Kidney capillary endothelial cell (primary cell): ENCODE measurements at regions not wholly inside any gene's neighbourhood (a gene's known extent, or its start where the extent isn't known, plus 50 kb on each side); places are given as distances from the start of the nearest gene placed in this dataset.

Experiments
- DNase-seq: peaks from one replicate; pipeline ENCODE4 v3.0.0-alpha.2; 2018; ENCODE audit warnings: low spot score

DNA sequence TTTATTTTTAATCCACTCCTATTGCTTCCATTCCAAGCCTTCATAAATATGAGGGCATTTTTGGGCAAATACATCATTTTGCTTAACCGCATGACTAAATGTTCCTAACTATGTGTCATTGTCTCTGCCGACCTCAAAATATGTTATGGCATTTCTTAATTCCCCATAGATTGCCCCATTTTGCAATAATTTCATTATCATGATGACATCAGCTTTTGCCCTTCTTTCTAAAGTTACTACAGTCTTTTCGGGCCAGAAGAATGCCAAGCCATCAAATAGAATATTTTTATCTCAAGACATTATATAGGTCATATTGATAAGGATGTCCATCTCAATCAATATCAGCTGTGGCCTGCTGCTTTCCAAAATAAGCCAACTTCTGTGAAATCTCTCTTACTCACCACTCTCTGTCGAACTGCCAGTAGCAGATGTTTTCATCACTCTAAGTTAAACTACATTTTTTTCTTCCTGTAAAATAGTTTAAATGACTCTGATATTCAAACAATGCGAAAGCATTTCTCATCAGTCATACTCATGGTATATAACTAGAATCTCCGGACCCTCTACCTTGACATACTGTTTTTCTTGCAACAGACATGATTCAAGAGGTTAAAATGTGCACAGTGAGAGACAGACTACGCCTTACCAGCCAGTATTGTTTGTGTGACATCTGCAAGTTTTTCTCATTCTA is 1254.6 kb upstream of the CELF2 start:
- no peak for DNase-seq

DNA sequence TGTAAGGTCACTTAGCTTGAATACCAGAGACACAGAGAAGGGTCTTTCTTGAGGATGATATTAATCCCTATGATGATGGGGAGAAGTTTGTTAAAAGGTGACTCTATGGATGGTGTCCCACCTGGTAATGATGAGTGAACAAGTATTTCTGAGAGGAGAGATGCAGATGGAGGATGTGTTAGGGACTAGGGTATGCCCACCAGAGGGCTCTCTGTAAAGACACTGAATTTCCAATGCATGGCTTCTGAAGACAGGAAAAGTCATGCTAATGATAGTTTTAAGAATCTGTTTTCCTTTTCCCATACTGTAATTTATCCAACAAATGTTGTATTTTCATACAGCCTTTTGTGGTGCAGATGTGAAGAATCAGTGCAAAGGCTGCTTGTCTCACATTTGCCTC is 1250.9 kb upstream of the CELF2 start:
- DNase-seq, result no peak

DNA sequence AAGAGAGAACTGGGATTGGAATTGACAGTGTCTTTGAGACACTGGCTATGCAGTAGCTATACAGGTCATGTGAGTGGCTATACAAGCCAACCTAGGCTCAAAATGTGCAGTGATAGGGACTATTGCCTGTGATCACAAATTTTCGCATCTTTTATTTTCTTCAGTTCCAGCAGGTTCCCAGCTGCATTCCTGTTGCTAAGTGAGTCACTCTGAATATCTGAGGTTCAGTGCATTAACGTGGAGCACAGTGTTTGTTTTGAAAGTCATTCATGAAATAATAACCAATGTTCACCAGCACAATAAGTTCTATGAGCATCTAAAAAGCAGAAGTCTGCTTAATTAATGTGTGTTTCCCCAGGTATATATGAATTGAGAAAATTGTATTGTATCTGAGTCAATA is 1236.0 kb upstream of the CELF2 start:
- DNase-seq, result no peak

DNA sequence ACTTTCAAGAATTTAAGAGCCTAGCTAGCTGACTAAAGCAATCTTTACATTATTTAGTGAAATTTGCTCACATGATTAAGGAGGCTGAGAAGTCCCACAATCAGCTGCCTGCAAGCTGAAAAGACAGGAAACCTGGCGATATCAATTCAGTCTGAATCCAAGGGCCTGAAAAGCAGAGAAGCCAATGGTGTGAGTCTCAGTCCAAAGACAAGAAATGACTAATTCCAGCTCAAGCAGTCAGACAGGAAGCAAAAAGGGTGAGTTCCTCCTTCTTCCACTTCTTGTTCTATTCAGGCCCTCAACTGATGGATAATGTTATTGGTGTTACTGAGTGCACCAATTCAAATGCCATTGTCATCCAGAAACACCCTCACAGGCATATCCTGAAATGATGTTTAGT is 1231.6 kb upstream of the CELF2 start:
- no peak for DNase-seq

DNA sequence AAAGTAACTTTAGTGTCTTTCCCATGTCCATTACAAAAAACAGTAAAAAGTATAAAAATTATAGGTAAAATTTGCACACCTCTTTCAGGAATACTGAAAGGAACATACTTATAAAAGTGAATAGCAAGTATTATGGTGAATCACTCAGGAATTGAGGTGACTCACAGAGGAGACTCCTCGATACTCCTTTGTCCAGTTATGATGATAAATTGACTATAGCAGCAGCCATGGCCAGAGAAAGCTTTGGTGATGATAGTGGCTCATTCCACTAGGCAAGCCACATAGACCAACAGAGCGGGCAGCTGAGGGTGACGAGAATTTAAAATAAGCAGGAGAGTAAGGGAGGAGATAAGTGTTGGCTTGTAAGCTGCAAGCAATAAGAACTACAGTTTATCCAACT is 1231.1 kb upstream of the CELF2 start:
- no peak for DNase-seq

DNA sequence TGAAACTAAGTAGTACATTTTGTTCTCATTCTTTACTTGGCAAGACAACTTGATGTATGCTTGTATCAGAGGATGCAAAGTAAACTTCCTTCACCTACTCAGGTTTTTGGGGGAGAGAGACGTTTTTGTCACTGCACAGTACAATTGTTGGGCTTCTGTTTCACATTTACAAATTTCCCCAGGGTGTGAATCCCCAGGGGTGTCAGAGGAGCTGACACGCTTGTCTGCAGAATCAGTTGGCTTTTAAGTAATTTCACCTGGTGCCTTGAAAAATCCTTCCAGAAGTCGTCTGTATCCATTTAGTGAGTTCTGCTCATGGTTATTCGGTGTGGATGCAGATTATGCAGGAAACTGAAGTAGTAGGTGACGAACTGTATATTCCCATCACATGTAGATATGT is 1227.7 kb upstream of the CELF2 start:
- DNase-seq, result no peak

DNA sequence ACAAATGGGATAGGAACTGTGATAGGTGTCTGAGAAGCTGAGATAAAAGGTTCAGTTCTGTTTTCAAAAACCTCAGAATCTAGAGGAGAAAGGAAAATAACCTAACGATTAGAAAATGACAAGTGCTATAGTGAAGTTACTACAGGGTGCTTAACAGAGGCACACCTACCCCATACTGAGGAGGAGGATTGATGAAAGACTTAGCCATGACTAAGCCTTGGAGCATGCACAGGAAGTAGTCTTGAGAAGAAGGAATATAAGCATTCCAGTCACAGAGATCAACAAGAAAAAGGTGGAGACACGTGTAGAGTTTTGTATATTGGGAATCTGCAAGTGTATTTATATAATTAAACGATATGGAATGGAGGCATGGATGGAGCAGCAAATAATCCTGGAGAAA is 1225.5 kb upstream of the CELF2 start:
- DNase-seq, result no peak

DNA sequence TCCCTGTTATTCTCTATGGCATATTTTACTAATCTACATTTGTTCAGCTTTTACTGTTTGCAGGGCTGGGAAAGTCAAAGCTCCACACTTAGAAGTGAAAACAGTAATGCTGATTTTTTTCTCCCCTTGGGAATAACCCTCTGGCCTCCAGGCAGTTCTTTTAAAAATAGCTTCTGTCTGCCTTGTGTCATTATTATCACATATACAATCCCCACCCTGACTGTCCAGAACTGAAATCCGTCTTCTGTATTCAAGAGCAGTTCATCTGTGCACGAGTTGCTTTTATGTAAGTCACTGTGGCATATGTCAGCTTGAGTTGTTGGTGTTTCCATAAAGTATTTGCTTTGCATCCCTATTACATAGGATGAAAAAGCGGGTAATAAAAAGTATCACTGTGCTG is 1221.1 kb upstream of the CELF2 start:
- DNase-seq, result no peak

DNA sequence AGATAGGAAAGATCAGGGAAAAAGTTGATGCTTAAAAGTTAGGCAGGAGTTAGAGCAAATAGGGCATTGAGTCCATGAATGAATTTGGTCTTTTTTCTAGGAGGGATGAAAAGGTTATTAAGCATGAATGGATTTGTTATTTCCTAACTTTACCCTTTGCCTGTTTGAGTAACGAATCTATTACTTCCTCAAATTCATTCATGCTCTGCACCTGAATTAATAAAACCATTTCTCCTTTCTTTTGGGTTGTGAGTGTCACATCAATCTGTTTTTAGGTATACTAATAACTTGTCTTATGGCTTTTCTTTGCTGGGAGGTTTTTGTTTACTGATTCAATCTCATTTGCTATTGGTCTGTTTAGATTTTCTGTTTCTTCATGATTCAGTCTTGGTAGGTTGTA is 1217.7 kb upstream of the CELF2 start:
- DNase-seq, result no peak

DNA sequence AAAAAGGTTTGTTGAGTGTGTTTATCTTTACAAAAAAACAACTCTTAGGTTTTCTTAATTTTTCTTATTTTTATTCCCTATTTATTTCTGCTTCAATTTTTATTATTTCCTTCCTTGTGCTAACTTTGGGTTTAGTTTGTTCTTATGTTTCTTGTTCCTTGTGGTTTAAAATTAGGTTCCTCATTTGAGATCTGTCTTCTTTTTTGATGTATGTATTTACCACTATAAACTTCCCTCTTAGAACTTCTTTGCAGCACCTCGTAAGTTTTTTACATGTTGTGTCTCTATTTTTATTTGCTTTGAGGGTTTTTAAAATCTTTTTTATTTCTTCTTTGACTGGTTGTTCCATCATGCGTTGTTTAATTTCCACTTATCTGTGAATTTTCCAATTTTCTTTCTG is 1217.1 kb upstream of the CELF2 start:
- no peak for DNase-seq

DNA sequence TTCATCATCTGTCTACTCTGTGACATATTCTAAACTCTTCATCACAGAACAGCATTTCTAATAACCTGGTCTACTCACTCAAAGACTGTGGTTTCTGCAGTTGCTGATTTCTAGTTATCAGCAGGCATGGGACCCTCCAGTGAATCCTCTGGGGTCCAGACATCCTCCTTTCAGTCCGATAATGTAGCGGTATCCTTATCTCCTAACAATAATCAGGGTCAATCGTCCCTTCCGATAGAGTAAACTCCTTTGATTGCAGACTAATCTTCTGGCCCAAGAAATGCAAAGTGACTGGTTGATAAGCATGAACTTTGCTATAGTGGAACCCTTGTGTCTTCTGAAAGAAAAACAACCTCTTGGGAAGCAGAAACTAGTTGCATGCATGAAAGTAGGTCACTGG is 1209.8 kb upstream of the CELF2 start:
- DNase-seq, result no peak

DNA sequence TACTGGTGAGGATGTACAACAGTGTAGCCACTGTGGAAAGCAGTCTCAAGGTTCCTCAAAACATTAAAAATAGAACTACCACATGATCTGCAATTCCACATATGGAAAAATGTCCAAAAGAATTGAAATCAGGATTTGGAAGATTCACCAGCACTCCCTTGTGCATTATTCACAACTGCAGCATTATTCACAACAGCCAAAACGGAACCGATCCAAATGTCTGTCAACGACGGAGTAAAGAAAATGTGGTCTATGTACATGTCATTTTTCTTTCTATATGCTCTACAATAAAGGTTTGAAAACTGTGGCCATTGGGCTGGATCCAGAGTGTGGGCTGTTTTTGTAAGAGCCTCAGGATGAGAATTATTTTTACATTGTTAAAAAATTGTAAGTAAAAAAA is 1206.1 kb upstream of the CELF2 start:
- no peak for DNase-seq

DNA sequence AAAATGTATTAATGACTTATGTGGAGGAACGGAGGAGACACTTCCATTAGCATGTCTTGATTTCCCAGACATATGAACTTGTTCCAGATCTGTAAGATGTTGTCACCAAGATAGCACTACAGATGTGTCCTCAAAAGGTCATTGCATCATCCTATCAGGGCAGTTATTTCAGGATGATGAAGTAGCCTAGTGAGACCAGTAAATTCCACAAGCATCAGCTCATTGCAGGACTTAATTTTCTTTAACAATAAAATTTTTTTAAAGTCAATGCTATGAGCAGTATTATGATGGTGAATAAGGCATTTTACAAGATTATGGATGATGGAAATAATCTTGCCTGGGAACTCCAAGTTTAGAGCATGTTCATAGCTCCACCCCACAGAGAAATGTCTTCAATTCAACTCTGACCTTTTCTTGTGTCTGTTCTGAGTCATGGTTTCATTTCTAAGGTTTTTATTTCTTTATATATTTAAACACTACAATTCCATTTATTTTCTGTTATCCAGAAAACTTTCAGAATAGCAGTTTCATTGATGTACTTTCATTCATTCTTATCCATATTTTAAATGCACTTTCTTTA is 1203.3 kb upstream of the CELF2 start:
- no peak for DNase-seq

DNA sequence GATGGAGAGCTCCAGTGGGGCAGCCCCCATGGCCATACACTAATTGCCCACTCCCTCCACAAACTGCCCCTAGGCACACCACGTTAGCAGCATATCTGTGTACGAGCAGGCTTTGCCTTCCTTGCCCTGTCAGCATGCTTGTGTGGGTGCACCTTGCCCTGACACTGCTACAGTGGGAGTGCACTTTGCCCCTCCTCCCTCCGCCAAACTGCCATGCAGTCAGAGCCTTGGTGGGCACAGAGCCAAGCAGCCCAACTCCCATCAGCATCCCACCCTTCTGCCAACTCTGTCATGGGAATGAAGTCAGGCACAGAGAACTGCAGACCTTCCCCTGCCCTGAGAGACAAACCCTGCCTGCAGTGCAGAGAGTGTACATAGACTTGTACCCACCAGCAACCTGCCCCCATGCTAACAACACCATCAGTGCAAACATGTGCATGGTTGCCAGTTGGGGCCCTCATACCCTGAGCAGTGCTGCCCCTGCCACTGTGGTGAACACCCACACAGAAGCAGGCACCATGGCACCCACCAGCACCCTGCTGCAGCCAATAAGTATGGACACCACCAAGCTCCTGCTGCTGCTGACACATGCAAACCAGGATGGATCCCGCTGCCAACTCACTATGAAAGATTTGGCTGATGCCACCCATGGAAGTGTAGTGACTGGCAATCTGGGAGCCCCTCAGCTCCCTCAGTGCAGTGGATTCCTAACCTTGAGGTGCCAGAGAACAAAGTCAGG is 1197.7 kb upstream of the CELF2 start:
- DNase-seq, result no peak

DNA sequence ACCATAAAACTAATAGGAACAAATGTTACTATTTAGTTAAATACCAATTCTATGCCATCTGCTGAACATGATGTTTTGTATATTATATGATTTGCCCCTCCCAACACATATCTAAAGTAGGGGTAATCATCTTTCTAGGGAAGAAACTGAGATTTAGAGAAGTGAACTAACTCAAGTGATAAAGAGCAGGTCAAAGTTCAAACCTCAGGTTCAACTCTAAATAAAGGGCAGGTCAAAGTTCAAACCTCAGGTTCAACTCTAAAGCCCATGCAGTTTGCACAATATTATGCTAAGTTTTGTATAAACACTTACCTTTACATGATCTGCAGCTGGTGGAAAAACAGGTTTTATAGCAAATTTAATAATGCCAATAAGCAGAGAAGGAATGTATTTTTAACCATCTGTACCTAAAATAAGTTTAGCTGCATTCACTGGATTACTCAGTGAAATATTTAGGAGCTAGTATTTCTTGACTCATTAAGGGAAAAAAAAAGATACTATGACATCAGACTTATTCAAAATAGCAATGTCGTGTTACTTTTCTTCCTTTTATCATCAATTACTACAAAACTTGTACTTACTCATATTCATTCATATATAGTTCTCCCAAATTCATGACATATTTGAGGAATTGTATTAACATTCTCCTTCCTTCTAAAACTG is 1194.3 kb upstream of the CELF2 start:
- DNase-seq, result no peak

DNA sequence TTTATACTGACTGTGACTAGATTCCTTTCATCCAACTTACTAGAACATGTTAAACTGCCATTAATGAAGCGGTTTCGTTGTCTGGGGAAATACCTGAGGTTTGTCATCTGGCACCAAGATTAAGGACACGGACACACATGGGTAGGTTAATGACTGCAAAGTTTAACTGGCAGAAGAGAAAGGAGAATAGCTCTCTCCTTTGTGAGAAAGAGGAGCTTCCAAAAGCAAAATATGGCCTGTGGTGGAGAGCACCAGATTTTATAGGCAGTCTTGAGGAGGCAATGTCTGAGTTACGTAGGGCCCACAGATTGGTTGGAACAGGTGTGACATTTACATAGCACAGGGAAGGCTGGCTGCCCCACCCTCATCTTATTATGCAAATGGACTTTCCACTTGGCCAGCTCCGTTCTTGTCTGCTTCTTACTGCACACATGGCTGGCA is 1193.0 kb upstream of the CELF2 start:
- no peak for DNase-seq

DNA sequence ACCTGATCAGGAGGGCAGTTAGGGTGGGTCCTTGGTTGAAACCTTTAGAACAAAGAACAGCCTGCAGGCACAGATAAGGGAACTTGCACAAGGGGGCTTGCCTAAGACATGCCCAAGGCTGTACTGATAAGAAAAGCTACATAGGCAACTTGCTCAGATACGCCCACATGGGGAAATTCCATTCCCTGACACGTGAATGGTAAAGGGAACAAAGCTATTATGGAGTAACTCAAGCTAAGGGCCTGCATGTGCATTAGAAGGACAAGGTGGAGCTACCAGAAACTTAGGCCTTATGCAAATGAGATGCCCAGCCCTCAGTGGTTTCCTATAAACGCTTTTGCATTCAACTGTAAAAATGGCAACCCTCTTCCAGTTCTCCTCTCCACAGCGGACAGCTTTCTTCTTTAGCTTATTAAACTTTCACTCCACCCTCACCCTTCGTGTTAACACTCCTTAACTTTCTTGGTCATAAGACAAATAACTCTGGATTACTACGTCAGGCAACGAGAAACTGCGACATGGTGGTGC is 1192.1 kb upstream of the CELF2 start:
- DNase-seq, result no peak

DNA sequence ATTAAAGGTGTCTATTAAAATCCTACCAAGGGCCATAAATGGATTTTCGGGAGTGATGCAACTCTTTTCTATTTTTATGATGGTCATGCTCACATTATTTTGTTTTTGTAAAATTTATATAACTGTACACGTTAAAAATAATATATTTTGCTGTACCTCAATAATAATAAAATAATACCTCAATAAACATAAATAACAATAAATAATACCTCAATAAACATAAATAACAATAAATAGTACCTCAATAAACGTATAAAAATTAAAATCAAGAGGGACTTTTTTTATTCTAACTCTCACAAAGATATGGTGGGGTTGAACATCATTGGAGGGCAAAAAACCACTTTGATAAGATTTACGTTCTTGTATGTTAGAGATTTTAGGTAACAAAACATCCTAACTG is 1189.6 kb upstream of the CELF2 start:
- no peak for DNase-seq

DNA sequence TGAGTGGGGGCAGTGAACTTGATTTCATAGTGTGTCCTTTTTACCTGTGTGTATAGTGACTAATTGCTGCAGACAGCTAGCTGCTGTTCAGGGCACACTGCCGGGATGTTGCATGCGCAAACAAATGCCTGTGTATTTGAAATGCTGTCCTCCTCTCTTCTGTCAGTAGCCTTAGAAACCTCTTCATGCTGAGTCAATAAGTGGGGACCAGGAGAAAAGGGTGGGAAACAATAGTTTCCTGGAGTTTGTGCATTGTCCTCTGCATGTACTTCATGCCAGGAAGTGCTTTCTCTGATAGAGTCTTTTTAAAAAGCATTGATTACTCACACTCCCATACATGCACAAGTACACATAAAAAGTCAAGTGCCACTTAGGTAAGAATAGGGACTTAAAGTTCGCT is 1183.7 kb upstream of the CELF2 start:
- no peak for DNase-seq

DNA sequence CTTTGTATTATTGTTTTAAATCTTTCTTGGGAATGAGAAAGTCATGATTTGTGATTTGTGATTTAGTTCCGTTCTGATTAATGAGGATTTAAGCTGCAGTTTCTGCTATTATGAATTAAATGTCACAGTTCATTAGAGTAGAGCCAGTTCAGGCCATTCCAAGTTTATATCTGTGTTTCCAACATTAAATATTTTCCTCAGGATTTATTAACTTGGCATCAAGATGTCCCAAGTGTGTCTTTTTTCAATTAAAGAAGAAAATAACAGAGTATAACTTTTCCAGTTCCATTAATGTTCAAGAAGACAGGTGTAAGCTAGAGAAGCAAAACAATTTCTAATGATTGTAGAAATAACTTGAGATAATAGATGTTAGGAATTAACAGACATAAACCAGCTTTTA is 1183.2 kb upstream of the CELF2 start:
- no peak for DNase-seq

DNA sequence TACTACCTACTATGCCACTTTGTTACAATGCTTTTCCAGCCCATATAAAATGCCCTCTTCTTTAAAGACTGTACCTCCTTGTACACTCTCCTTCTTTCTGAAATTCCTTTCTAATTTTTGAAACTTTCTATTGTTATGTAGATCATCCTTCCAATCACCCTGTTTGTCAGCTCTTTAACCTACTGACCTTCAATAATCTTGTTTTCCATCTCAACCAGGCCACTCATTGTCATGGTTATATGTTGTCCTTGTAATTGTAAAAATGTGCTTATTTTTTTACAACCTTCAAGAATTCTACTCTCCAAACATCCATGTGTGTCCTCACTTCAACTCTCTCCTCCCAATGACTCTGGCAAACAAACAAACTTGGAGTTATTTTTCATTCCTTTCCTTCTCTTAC is 1172.6 kb upstream of the CELF2 start:
- no peak for DNase-seq

DNA sequence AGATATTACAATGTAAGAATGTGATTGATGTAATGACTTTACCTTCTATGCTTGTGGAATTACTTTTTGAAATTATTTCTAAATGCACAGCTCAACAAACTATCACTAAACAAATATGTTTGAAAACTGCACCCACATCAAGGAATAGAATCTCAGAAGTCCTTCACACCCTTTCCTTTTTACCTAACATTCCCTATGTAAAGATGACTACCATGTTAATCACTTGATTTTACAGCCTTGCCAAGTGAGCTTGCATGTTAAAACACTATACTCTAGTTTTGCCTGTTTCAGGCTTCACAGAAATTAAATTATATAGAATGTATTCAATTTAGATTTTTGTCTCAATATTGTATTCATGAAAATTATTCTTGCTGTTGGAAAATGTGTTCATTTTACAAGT is 1169.4 kb upstream of the CELF2 start:
- no peak for DNase-seq

DNA sequence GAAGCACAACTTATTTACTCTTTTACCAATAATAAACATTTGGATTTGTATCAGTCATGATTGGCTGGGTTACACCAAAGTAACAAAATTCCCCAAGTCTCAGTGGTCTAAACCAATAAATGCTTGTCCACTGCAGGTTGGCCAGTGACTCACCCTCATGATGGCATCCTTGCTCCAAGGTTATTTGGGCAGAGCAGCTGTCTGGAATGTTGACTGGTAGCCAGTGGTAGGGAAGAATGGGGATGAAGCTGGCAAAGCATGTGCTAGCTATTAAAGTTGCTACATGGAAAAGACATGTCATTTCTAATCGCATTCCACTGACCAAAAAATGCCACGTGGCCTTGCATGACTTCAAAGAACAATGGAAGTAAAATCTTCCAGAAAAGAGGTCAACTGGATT is 1168.7 kb upstream of the CELF2 start:
- DNase-seq, result no peak
